ENCODE measurements at regions not wholly inside any gene's neighbourhood (a gene's known extent, or its start where the extent isn't known, plus 50 kb on each side); places are given as distances from the start of the nearest gene placed in this dataset.

DNA sequence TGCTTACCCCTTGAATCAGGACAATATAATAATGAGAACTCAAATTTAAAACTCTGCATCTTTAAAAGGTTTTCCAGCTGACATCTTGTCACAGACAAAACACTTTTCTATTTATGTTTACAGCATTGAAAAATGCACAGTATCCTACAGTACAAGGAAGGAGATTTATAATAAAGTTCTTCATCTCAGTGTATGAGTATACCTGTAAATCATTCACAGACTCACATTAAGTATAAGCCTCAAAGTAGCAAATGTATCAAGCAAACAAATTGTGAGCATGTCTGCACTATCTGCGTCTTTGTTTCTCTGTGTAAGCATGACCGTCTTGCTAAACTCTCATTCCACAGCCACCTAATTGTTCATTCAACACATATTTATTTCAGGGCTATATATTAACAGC lies 52.8 kb downstream of the PPP1R2C start:
- Mint-ChIP-seq H3K36me3 (peaks cover 0 to 3% (median 0%) of the 10 kb centered on the region in 5 donors), H3K27me3 (no peaks in the 10 kb centered on the region), H3K9me3 (peaks cover 0 to 7% (median 0%) of the 10 kb centered on the region in 11 donors), H3K4me3 (no peak overlapping the region), H3K4me1 (peaks cover 0 to 4% (median 0%) of the 10 kb centered on the region in 7 donors), H3K27ac (no peak overlapping the region)
- ATAC-seq, result no peak
- Histone ChIP-seq H3K4me3 (ENCODE audit: low read length) (no peak overlapping the region), H3K9me3 (ENCODE audit: control insufficient read depth in 2 of 3, low read length in 3 of 3) (no peaks in the 10 kb centered on the region), H3K27me3 (ENCODE audit: control insufficient read depth in 2 of 2, insufficient read depth in 2 of 2, low read length in 2 of 2) (no peaks in the 10 kb centered on the region), H3K4me1 (ENCODE audit: control insufficient read depth in 2 of 2, insufficient read depth in 2 of 2, low read length in 2 of 2) (no peaks in the 10 kb centered on the region), H3K27ac (ENCODE audit: low read depth, low read length) (no peak overlapping the region), H3K36me3 (ENCODE audit: control insufficient read depth in 2 of 3, insufficient read depth in 3 of 3, low read length in 3 of 3) (no peaks in the 10 kb centered on the region)
- DNase-seq, result no peak
- intact Hi-C loops (cut with micrococcal nuclease), result no loop called here
- POLR2A ChIA-PET, result no interaction called here
- CTCF ChIA-PET, result no interaction called here

DNA sequence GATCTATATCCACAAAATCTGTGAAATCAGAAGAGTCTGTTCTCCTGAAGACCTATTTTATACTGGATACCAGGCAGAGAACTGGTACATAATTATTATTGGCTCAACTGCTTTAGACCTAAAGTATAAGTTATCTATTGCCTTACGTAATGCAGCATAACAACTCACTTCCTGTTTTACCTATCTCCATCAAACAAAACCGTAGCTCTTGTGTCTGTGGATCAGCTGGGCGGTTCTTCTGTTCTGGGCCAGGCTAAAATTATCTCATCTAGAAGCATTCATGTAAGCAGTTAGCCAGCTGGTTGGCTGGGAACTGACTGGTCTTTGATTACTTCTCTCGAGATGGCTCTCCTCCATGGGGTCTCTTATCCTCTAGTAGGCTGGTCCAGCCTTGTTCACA lies 57.8 kb downstream of the PPP1R2C start:
- H3K4me3 ChIP-seq (ENCODE audit: low read length), result no peak overlapping the region
- no peak overlapping the region for H3K4me3 Mint-ChIP-seq
- DNase-seq, result no peak
- H3K27ac Mint-ChIP-seq, result no peak overlapping the region
- H3K4me1 Mint-ChIP-seq, result peaks cover 0 to 13% (median 6%) of the 10 kb centered on the region in 7 donors
- ChIA-PET CTCF (no interaction called here), POLR2A (no interaction called here)
- intact Hi-C loops (cut with micrococcal nuclease), result no loop called here
- peaks cover 0 to 4% (median 0%) of the 10 kb centered on the region in 11 donors for H3K9me3 Mint-ChIP-seq
- H3K27ac ChIP-seq (ENCODE audit: low read depth, low read length), result no peak overlapping the region
- peaks cover 0 to 3% (median 0%) of the 10 kb centered on the region in 5 donors for H3K36me3 Mint-ChIP-seq
- H3K27me3 Mint-ChIP-seq, result no peaks in the 10 kb centered on the region
- H3K9me3 ChIP-seq (ENCODE audit: control insufficient read depth in 2 of 3, low read length in 3 of 3), result no peaks in the 10 kb centered on the region
- no peaks in the 10 kb centered on the region for H3K36me3 ChIP-seq (ENCODE audit: control insufficient read depth in 2 of 3, insufficient read depth in 3 of 3, low read length in 3 of 3)
- no peaks in the 10 kb centered on the region for H3K4me1 ChIP-seq (ENCODE audit: control insufficient read depth in 2 of 2, insufficient read depth in 2 of 2, low read length in 2 of 2)
- ATAC-seq, result no peak
- no peaks in the 10 kb centered on the region for H3K27me3 ChIP-seq (ENCODE audit: control insufficient read depth in 2 of 2, insufficient read depth in 2 of 2, low read length in 2 of 2)

DNA sequence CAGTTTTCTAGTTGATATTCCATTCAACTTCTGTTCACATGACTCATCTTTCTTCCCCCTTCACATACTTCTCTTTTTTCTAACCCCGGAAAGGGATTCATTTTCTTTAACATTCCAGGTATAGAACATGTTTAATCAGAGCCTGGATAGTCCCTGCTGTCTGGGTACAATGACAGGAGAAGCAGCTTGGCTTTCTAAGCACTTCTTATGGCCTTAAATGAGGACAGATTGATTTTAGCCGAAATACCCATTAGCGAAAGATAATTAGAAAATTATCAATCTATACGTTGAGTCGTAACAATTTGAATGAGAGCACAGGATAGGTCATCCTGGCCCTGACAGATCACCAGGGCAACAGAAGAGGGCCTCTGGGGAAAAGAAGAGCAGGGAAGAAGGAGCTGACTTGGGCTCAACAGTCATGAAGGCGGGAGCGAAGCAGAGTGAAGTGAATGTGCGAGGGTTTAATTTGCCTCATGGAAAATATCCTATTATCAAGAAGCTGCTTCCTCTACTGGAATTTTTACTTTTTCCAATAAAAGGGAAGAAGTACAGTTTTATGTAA lies 62.2 kb downstream of the PPP1R2C start:
- H3K9me3 Mint-ChIP-seq, result peaks cover 0 to 4% (median 0%) of the 10 kb centered on the region in 11 donors
- peaks cover 0 to 14% (median 7%) of the 10 kb centered on the region in 7 donors for H3K4me1 Mint-ChIP-seq
- no peaks in the 10 kb centered on the region for H3K4me1 ChIP-seq (ENCODE audit: control insufficient read depth in 2 of 2, insufficient read depth in 2 of 2, low read length in 2 of 2)
- H3K4me3 ChIP-seq (ENCODE audit: low read length), result no peak overlapping the region
- peak overlapping the region in 1 of 10 donors; percentile 40 for H3K4me3 Mint-ChIP-seq
- no peaks in the 10 kb centered on the region for H3K36me3 Mint-ChIP-seq
- H3K27ac ChIP-seq (ENCODE audit: low read depth, low read length), result no peak overlapping the region
- intact Hi-C loops (cut with micrococcal nuclease), result loop anchor here in 1 of 2 donors (10.0 kb wide), 1 partner anchor 101 kb away; no protein-coding TSS in a partner anchor
- peak overlapping the region in 1 of 9 donors; percentile 7 for H3K27ac Mint-ChIP-seq
- POLR2A ChIA-PET, result interaction anchor here (0.8 to 1.1 kb wide), 2 partner anchors 227 to 228 kb away, joined by 3 to 5 read pairs; no protein-coding TSS in a partner anchor
- H3K27me3 ChIP-seq (ENCODE audit: control insufficient read depth in 2 of 2, insufficient read depth in 2 of 2, low read length in 2 of 2), result no peaks in the 10 kb centered on the region
- H3K36me3 ChIP-seq (ENCODE audit: control insufficient read depth in 2 of 3, insufficient read depth in 3 of 3, low read length in 3 of 3), result no peaks in the 10 kb centered on the region
- ATAC-seq (no peak), DNase-seq (no peak)
- CTCF ChIA-PET, result interaction anchor here (0.6 to 1.0 kb wide), 8 partner anchors 11 to 929 kb away, joined by 3 to 6 read pairs (median 4); no protein-coding TSS in a partner anchor
- H3K27me3 Mint-ChIP-seq, result no peaks in the 10 kb centered on the region
- no peaks in the 10 kb centered on the region for H3K9me3 ChIP-seq (ENCODE audit: control insufficient read depth in 2 of 3, low read length in 3 of 3)

- CTCF ChIA-PET, result interaction anchor here (0.6 to 1.0 kb wide), 6 partner anchors 11 to 929 kb away, joined by 3 to 6 read pairs (median 4); no protein-coding TSS in a partner anchor
- no peaks in the 10 kb centered on the region for H3K27me3 ChIP-seq (ENCODE audit: control insufficient read depth in 2 of 2, insufficient read depth in 2 of 2, low read length in 2 of 2)
Observed at GRCh38 chrX:42714981-42715700, 62.8 kb downstream of the PPP1R2C start.

DNA sequence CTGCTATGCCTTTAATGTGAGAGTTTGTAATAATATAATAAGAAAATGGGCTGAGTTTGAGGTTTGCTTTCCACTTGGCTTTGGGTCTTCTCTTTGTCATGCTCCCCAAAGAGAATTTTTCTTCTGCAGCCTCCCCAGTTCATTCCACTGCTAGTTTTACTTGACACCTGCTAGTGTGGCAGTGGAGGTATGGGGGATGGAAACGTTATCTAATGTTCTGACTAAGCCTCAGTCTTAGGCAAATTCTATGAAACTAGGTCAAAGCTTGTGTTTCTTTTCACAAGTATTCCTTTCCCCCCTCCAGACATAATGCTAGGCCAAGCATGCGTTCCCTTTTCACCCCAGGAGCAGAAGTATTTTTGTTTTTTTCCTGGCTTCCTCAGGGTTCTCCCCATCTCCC lies 67.5 kb downstream of the PPP1R2C start:
- intact Hi-C loops (cut with micrococcal nuclease), result loop anchor here in 1 of 2 donors (10.0 kb wide), 1 partner anchor 96 kb away; no protein-coding TSS in a partner anchor
- POLR2A ChIA-PET, result no interaction called here
- no peaks in the 10 kb centered on the region for H3K27me3 Mint-ChIP-seq
- no peaks in the 10 kb centered on the region for H3K27me3 ChIP-seq (ENCODE audit: control insufficient read depth in 2 of 2, insufficient read depth in 2 of 2, low read length in 2 of 2)
- peaks cover 0 to 4% (median 0%) of the 10 kb centered on the region in 11 donors for H3K9me3 Mint-ChIP-seq
- H3K36me3 Mint-ChIP-seq, result peaks cover 0 to 4% (median 0%) of the 10 kb centered on the region in 5 donors
- no peak overlapping the region for H3K4me3 Mint-ChIP-seq
- ATAC-seq (no peak), DNase-seq (no peak)
- H3K4me3 ChIP-seq (ENCODE audit: low read length), result no peak overlapping the region
- H3K27ac Mint-ChIP-seq, result no peak overlapping the region
- no peaks in the 10 kb centered on the region for H3K4me1 ChIP-seq (ENCODE audit: control insufficient read depth in 2 of 2, insufficient read depth in 2 of 2, low read length in 2 of 2)
- CTCF ChIA-PET, result no interaction called here
- H3K4me1 Mint-ChIP-seq, result peaks cover 0 to 10% (median 6%) of the 10 kb centered on the region in 7 donors
- H3K27ac ChIP-seq (ENCODE audit: low read depth, low read length), result no peak overlapping the region
- no peaks in the 10 kb centered on the region for H3K9me3 ChIP-seq (ENCODE audit: control insufficient read depth in 2 of 3, low read length in 3 of 3)
- no peaks in the 10 kb centered on the region for H3K36me3 ChIP-seq (ENCODE audit: control insufficient read depth in 2 of 3, insufficient read depth in 3 of 3, low read length in 3 of 3)

More at GRCh38 chrX:42714981-42715700, 62.8 kb downstream of the PPP1R2C start:
- H3K36me3 ChIP-seq (ENCODE audit: control insufficient read depth in 2 of 3, insufficient read depth in 3 of 3, low read length in 3 of 3), result no peaks in the 10 kb centered on the region
- H3K27me3 Mint-ChIP-seq, result no peaks in the 10 kb centered on the region
- no peak overlapping the region for H3K27ac ChIP-seq (ENCODE audit: low read depth, low read length)
- H3K9me3 ChIP-seq (ENCODE audit: control insufficient read depth in 2 of 3, low read length in 3 of 3), result no peaks in the 10 kb centered on the region
- H3K4me1 Mint-ChIP-seq, result peaks cover 0 to 14% (median 7%) of the 10 kb centered on the region in 7 donors
- peak; percentile 54 for ATAC-seq
- peak overlapping the region in 1 of 9 donors; percentile 60 for H3K27ac Mint-ChIP-seq
- H3K36me3 Mint-ChIP-seq, result no peaks in the 10 kb centered on the region
- H3K4me1 ChIP-seq (ENCODE audit: control insufficient read depth in 2 of 2, insufficient read depth in 2 of 2, low read length in 2 of 2), result no peaks in the 10 kb centered on the region
- POLR2A ChIA-PET, result interaction anchor here (0.6 to 1.1 kb wide), 3 partner anchors 227 to 1061 kb away, joined by 3 to 5 read pairs (median 4); no protein-coding TSS in a partner anchor
- H3K9me3 Mint-ChIP-seq, result peaks cover 0 to 3% (median 0%) of the 10 kb centered on the region in 11 donors
- no peak overlapping the region for H3K4me3 ChIP-seq (ENCODE audit: low read length)
- intact Hi-C loops (cut with micrococcal nuclease), result loop anchor here in 1 of 2 donors (10.0 kb wide), 1 partner anchor 100 kb away; no protein-coding TSS in a partner anchor
- H3K4me3 Mint-ChIP-seq, result peak overlapping the region in 4 of 10 donors; percentile 16 to 40 (median 32)
- peak in 7 of 9 donors; percentile 11 to 48 (median 36) for DNase-seq

DNA sequence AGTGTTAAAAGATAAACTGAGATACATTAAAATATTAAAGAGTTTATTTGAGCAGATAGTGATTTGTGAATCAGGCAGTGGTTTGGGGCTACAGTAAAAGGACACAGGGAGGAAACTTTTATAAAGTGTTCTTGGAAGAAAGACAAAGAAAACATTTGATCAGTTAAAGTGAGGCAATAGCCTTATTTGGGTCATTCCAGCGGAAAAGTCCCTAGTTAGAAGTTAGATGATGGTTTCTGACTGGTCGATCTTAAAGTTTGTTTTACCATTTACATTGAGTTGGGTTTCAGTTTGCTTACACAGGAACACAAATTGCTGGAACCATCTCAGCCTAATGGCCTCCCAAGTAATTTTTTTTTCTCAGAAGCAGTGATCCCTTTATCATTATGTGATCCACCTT lies 69.7 kb downstream of the PPP1R2C start:
- intact Hi-C loops (cut with micrococcal nuclease), result no loop called here
- Mint-ChIP-seq H3K27ac (no peak overlapping the region), H3K9me3 (peaks cover 0 to 8% (median 0%) of the 10 kb centered on the region in 11 donors), H3K36me3 (peaks cover 0 to 5% (median 0%) of the 10 kb centered on the region in 5 donors), H3K27me3 (no peaks in the 10 kb centered on the region), H3K4me1 (peaks cover 5 to 13% (median 9%) of the 10 kb centered on the region in 7 donors), H3K4me3 (no peak overlapping the region)
- Histone ChIP-seq H3K27ac (ENCODE audit: low read depth, low read length) (no peak overlapping the region), H3K27me3 (ENCODE audit: control insufficient read depth in 2 of 2, insufficient read depth in 2 of 2, low read length in 2 of 2) (no peaks in the 10 kb centered on the region), H3K9me3 (ENCODE audit: control insufficient read depth in 2 of 3, low read length in 3 of 3) (no peaks in the 10 kb centered on the region), H3K36me3 (ENCODE audit: control insufficient read depth in 2 of 3, insufficient read depth in 3 of 3, low read length in 3 of 3) (no peaks in the 10 kb centered on the region), H3K4me1 (ENCODE audit: control insufficient read depth in 2 of 2, insufficient read depth in 2 of 2, low read length in 2 of 2) (no peaks in the 10 kb centered on the region), H3K4me3 (ENCODE audit: low read length) (no peak overlapping the region)
- CTCF ChIA-PET, result no interaction called here
- ATAC-seq (no peak), DNase-seq (no peak)
- POLR2A ChIA-PET, result no interaction called here

Data from naive thymus-derived CD4-positive, alpha-beta T cell (primary cell).